Upper lobe of left lung (tissue), 4 donors: ENCODE measurements at regions not wholly inside any gene's neighbourhood (a gene's known extent, or its start where the extent isn't known, plus 50 kb on each side); places are given as distances from the start of the nearest gene placed in this dataset.
"Not testable (repeated sequence)": the region's sequence is repeated elsewhere in the genome, so short reads cannot be mapped to it uniquely, and the experiment has no call there.

ENCODE experiments used
- EP300 ChIP-seq, 4 donors: sonication (generic); formaldehyde crosslinking; IDR thresholded peaks; one replicate each; pipeline ENCODE4 v1.5.1; 2017; ENCODE audit warnings: antibody characterized with exemption in 4 of 4, control low read depth in 2 of 4
- POLR2AphosphoS5 ChIP-seq, 2 donors: sonication (generic); formaldehyde crosslinking; IDR thresholded peaks; one replicate each; pipeline ENCODE4 v1.5.1; 2017; ENCODE audit warnings: antibody characterized with exemption in 2 of 2
- TF ChIP-seq, protein P1 (sequence below), 6 experiments: fragments of 450-650 bp in 4 of 6; fragments of 200-600 bp in 2 of 6; sonication (generic) in 2 of 6; IDR thresholded peaks; one replicate each; pipeline ENCODE4 v1.5.1; 2016 to 2019; ENCODE audit warnings: antibody characterized with exemption in 6 of 6

DNA sequence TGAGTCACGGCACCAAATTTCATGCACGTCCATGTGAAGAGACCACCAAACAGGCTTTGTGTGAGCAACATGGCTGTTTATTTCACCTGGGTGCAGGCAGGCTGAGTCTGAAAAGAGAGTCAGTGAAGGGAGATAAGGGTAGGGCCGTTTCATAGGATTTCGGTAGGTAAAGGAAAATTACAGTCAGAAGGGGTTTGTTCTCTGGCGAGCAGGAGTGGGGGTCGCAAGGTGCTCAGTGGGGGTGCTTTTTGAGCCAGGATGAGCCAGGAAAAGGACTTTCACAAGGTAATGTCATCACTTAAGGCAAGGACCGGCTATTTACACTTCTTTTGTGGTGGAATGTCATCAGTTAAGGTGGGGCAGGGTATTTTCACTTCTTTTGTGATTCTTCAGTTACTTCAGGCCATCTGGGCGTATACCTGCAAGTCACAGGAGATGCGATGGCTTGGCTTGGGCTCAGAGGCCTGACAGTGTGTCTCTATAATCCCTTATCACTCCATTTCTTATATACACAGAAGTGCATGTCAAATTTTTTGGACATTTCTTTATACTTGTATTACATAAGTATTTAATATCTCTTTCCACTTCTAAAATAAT, 870.3 kb downstream of the TBL1XR1 start:
- TF ChIP-seq, protein P1, sequence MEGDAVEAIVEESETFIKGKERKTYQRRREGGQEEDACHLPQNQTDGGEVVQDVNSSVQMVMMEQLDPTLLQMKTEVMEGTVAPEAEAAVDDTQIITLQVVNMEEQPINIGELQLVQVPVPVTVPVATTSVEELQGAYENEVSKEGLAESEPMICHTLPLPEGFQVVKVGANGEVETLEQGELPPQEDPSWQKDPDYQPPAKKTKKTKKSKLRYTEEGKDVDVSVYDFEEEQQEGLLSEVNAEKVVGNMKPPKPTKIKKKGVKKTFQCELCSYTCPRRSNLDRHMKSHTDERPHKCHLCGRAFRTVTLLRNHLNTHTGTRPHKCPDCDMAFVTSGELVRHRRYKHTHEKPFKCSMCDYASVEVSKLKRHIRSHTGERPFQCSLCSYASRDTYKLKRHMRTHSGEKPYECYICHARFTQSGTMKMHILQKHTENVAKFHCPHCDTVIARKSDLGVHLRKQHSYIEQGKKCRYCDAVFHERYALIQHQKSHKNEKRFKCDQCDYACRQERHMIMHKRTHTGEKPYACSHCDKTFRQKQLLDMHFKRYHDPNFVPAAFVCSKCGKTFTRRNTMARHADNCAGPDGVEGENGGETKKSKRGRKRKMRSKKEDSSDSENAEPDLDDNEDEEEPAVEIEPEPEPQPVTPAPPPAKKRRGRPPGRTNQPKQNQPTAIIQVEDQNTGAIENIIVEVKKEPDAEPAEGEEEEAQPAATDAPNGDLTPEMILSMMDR (IDR thresholded peaks at IDR 0.05), result not testable (repeated sequence)
- not testable (repeated sequence) for TF ChIP-seq POLR2AphosphoS5, EP300 (IDR thresholded peaks at IDR 0.05)
